Stimulated activated CD4-positive, alpha-beta T cell treated with anti-CD3 and anti-CD28 coated beads, Interleukin-2, amount 100 ng/mL, for 4 hours (primary cell): ENCODE measurements at regions not wholly inside any gene's neighbourhood (a gene's known extent, or its start where the extent isn't known, plus 50 kb on each side); places are given as distances from the start of the nearest gene placed in this dataset.
"Not testable (repeated sequence)": the region's sequence is repeated elsewhere in the genome, so short reads cannot be mapped to it uniquely, and the experiment has no call there.

ENCODE experiments used
- DNase-seq: peaks from one replicate; pipeline ENCODE4 v3.0.0-alpha.2; 2020; ENCODE audit warnings: low read depth

DNA sequence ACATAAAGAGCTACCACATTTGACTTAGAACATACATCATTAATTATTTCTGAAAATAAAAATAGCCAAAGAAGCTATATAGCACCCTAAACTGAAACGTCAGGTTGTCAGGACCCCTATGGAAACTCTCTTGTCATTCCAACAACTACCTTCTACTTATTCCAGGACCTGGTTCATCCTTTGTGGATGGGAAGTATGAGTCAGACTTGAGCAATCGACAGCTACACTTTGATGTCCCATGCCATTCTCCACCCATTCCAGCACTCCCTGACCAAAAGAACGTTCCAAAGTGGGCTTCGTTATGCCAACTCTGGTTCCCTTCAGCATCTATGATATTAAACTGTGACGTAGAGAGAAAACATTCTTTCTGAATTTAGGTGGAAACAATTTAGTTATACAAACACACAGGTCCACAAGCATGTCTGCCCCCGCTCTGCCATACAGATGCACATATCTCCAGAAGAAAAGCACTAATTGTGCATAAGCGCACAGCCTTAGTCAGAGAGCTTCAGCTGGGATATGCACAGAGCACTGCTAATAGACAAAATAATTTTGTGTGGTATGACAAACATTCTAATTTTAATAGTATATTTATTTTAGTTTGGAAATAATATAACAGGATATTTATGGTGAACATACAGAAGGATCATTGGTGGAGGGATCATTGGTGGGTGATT is 723.1 kb upstream of the B3GALT2 start:
- DNase-seq, result no peak

DNA sequence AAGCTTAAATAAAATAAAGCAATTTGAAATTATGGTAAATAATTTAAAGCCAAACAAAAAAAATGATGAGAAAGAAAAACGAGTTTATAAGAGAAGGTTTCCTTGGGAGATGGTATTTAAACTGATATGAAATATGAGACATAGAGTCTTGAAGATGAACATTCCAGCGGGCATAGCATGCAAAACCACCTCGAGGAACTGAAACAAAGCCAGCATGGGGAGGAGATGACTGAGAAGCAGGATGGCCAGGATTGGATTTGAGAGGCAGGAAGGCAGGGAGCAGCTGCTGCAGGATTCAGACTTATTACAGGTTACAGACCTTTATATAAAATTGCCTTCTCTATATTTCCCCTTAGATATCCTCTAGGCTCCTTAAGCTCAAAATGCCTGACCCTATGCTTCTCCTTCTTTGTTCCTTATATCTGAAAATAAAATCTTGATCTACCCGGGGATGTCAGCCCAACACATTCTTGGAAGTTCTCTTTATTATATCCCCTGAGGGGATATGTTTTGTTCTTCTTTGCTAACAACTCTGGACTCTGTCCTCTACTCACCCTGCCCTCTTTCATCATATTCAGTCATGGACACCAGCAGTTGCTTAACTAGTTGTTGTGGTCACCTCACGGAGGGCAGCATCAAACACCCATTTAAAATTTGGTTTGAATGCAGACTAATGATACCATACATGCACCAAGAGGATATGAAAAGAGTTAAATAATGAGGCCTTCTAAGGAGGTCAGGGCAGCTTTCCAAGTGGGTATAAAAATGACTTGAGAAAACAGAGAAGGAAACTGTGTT is 719.1 kb upstream of the B3GALT2 start:
- DNase-seq, result no peak

DNA sequence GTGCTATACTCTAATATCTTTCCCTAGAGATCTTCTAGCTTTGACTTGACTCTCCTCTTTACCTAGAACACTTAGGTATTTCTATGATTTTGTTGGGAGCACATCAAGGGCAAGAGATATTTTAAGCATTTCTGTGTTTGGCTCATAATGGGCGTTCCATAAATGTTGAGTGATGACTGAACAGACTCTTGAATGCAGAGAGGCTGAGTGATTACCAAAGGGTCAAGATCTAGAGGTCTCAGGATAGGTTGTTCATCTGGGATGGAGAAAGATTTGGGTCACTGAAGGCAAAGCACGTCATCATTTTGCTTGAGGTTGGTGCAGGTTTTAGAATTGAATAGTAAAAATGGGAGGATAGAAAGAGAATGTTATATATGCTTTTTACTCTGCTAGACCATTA is 705.4 kb upstream of the B3GALT2 start:
- DNase-seq, result no peak

DNA sequence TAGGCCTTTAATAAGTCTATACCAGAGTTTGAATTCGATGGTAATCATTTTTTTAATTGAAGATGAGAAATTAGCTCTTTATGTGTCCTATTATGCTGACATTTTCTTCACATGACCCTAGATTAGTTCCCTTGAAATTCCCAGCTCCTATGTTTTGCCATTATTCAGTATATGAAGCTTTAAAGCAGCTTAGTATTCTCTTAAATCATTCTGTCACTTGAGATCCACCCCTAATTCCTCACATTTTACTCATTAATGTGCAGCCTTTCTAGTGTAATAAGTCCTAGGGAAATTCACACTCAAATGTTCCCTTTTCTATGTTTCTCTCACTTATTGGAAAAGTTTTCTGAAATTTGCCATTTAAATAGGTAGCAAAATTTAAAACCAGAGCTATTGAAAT is 704.5 kb upstream of the B3GALT2 start:
- no peak for DNase-seq

DNA sequence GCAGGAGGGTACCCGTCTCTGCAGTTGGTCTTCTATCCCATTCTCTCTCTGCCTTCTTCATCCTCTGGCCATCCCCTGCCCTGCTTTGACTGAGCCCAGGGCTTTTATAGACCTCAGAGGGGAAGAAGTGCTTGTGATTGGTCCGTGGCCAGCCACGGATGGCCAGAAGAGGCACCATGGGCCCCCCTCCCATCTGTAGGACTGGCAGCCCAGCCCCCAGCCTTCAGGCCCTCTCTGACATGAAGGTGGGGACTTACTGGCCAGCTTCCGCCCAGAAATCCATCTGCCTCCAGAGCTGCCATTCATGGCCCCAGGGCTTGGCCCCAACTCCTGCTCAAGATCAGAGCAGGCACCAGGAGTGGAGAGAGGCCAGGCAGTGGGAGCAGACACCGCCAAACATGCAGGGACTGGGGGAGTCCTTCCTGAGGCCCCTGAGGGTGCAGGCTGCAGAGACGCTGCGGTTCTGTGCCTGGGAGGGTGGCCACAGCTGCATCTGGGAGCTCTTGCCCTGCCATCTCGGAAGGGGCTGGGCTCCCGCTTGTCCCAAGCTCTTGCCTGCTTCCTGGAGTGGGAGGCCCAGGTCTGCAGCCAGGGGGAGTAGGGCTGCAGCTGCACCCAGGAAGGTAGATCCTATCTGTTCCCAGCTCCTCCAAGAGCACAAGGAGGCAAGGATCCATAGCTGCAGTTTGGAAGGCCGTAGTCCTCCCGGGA is 698.6 kb upstream of the B3GALT2 start:
- no peak for DNase-seq

DNA sequence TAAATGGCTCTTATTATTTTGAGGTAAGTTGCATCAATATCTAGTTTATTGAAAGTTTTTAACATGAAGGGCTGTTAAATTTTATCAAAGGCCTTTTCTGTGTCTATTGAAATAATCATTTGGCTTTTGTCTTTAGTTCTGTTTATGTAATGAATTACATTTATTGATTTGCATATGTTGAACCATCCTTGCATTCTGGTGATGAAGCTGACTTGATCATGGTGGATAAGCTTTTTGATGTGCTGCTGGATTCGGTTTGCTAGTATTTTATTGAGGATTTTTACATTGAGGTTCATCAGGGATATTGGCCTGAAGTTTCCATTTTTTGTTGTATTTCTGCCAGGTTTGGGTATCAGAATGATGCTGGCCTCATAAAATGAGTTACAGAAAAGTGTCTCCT is 691.5 kb upstream of the B3GALT2 start:
- not testable (repeated sequence) for DNase-seq

DNA sequence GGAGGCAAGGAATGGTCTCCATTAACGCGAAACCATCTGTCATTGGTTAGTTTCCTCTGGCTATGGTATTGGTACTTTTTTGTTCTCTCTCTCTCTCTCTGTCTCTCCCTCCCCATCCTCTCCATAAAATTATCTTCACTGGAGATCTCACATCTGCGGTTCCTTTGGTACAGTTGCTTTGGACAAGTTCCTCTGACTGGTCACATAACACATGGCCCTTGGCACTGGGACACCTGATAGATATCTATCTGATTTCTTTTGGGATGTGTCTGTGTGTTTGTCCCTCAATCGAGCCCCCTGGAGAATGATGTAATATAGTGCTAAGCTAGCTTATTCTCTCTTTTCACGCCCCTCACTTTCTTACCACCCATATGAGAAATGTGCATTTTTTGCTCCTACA is 682.0 kb upstream of the B3GALT2 start:
- no peak for DNase-seq

DNA sequence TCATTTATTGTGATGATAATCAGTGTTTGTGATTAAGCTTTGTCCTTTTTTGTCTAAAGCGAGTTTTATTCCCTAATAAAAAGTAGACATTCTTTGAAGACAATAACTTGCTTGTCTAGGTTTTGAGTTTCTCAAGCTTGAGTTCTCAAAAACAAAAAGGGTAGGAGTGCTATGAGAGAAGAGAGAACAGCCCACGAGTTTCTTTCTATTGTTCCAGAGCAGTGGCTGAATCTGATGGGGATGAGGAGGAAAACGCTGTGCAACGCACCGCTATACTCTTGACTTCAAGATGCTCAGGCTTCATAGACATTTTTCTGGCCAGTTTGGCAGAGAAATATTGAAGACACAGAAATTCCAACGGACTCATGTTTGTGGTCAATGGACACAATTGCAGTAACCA is 669.8 kb upstream of the B3GALT2 start:
- DNase-seq, result no peak

DNA sequence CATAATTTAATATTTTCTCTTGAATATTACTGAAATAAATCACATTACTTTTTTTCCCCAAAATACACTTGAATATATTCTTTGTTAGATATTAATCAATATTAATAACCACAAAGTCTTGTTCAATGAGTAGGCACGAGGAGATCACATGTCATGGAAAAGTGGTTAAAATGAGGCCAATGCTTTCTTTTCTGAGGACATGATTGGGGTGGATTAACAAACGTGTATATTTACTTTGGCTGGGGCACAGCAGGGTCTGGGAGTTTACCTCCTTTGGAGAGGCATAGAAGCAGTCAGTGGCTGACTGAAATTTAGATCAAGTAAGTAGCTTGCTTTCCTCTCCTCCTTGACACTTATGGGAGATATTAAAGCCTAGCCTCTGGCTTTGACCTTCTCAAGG is 664.3 kb upstream of the B3GALT2 start:
- DNase-seq, result no peak

DNA sequence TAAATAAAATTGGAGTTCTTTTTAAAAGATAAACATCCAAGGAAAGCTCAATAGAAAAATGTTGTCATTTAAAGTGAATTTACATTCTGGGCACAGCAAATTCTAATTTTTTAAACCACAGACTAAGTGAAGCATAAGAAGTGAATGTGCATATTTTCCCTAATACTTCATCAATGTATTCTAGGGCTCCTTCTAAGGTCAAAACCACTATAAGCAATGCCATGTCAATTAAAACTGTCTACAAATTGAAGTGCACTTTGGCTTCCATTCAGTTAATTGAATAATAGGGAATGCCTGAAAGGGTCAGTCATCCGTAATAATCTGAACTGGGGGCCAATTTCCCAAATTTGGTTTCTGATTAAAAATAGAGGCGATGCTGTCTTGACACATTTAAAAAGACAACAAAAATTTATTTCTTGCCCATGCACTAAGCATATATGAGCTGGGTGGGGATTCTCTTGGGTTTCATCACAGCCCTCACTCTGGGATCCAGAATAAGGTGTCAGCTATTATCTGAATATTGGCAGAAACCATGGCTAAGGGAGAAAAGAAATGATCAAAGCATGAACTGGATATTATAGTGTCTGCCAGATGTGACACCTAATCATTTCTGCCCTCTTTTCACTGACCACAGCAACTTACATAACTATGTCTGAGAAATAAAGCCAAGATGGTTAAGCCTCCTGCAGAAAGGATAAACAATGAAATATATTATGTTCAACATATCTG is 660.6 kb upstream of the B3GALT2 start:
- no peak for DNase-seq

DNA sequence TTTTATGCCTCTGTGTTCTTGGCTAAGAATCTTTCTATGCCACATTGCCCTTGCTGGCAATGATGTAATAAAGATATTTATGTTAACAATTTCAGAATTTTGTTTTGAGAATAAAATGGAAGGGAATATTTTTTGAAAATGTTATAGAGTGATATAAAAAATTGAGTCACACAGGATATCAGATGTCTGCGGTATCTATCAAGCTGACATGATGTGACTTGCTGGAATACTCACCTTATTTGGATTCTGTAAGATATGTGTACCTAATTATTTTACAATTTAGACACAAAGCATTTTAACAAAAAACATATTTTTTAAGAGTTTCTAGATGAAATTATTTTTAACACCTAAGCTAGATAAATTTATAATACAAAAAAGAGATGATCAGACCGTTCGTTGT is 660.0 kb upstream of the B3GALT2 start:
- DNase-seq, result no peak

DNA sequence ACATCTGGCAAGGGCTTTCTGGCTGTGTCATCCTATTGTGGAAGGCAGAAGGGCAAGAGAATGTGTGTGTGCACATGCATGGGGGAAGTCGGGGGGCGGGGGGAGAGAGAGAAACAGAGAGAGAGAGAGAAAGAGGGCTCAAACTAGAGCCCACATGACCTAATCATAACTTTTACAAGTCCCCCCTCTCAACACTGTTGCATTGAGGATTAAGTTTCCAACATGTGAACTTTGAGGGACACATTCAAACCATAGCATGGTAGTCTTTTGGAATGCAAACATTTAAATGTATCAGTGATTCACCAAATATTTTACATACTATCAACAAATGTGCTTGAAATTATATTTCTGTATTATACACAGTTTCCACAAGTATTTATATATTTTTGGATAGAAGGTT is 655.4 kb upstream of the B3GALT2 start:
- DNase-seq, result no peak

DNA sequence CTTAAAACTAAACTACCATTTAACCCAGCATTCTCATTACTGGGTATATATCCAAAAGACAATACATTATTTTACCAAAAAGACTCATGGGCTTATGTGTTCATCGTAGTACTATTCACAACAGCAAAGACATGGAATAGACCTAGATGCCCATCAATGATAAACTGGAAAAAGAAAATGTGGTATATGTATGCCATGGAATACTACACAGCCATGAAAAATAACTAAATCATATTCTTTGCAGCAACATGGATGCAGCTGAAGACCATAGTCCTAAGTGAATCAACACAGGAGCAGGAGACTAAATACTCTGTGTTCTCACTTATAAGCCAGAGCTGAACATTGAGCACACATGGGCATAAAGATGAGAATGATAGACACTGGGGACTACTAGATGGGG is 645.1 kb upstream of the B3GALT2 start:
- no peak for DNase-seq

DNA sequence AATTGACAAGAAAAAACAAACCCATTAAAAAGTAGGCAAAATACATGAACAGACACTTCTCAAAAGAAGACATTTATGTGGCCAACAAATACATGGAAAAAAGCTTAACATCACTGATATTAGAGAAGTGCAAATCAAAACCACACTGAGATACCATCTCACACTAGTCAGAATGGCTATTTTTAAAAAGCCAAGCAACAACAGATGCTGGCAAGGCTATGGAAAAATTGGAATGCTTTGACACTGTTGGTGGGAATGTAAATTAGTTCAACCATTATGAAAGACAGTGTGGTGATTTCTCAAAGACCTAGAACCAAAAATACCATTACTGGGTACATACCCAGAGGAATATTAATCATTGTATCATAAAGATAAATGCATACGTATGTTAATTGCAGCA is 641.1 kb upstream of the B3GALT2 start:
- DNase-seq, result no peak

DNA sequence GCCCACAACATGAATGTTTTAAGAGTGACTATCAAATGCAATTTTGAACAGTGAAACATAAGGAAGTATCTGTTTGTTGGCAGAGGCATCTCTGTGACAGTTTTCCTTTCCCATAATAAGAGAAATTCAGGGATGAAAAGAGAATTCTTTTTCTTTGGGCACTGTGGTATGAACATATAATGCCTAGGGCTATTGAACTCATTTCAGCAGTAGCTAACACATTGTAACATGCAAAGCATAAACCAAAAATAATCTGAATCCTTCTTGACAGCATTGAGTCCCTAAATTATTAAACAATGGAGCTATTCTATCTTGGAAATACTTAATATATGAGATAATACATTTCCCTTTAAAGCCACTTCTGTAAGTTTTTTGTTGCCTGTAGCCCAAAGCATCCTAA is 633.0 kb upstream of the B3GALT2 start:
- no peak for DNase-seq

DNA sequence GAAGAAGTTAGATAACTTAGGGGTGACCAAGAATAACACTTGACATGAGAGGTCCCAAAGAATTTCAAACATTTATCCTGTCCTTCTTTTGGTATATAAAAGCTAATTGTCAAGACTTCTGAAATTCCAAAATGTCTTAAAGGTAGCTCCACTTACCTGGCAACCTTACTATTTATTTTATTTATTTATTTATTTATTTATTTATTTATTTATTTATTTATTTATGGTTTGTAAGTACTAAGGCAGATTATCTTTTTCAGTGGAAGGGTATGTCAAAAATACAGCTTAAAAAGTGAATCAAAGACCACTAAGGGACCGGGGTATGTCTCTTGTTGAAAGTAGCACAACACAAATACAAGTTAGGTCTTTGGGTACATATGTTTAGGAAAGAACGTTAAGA is 620.8 kb upstream of the B3GALT2 start:
- no peak for DNase-seq

DNA sequence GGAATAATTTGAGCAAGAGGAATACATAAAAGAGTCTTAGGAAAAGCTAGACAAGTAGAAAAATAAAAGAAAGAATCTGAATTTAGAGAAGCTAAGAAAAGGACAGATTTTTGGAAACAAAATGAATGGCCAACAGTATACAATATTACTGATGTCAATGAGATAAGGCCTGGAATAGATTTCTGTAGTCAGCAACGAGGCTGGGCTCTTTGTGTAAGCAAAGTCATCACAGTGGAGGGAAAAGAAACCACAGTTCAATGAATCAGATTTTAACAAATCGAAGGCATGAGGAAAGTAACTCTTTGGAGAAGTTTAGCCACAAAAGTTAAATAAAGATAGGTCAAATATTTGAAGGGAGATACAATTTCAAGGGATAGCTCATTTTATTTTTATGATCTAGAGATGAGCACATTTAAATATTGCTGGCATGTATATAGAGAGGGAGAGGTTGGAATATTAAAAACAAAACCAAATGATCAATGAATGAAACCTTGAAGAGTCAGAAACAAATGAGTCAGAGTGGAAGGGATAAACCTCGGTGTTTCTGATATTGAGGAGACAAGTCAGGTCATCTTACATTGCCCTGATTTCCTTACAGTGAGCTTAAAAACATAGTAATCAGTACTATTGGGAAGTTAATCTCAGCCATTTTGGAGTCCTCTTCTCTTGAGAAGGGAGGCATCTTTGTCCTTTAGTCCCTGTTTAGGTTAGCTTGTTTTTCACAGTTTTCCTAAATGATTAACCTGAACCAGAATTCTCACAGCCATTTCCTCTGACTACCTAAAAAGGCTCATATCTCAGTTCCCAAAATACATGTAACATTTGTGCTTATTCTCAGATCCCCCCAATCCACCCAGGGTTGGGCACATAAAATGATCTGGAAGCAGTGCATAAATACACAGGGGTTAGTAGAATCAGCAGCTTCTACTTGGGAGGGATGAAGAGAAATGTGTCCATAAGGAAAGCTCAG is 620.0 kb upstream of the B3GALT2 start:
- DNase-seq, result no peak

DNA sequence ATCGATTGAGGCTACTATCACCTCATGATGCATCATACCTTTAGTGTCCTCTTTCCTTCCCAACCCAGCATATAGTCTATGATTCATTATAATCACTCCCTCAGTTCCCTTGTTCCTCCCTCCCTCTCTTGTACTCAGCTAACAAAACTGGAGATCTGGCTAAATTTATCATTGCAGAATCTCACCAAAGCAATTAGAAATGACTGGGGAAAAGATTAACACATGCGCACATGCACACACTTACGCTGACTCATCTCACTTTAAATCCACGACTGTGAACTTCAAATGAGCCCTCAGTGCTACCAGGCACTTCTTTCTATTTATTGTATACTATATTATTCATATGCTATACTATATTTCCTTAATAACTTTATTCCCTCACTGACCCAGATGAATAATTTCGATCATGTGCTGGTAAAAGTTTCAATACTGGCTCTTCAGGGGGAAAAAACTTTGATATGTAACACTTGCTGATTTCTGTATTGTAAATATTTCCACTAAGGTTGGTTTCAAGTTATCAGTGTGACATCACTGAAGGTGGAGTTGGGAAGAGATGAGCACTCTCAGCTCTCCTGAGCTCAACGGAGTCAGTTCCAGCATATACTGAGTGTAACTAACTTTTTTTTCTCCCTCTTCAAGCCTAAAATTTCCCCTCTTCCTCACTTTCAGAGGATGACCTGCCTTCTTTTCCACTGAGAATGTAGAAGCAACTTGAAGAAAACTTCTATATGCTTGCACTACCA is 613.7 kb upstream of the B3GALT2 start:
- no peak for DNase-seq

DNA sequence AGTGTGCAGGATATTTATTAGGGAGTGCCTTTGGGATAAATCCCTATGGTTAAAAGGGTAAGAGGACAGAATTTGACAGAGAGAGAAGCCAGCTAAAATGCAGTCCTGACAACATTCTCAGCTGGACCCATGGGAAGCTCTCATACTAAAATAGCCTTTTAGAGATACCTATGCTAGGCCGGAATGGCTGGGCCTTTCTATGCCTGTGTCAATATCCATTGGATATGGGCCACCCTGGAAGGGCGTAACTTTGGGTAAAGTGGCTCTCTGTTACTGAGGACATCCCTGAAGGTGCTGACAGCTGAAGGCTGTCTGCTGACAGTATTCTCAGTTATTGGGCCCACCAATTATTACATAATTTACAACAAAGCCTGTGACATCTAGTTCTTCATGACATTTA is 613.0 kb upstream of the B3GALT2 start:
- no peak for DNase-seq

DNA sequence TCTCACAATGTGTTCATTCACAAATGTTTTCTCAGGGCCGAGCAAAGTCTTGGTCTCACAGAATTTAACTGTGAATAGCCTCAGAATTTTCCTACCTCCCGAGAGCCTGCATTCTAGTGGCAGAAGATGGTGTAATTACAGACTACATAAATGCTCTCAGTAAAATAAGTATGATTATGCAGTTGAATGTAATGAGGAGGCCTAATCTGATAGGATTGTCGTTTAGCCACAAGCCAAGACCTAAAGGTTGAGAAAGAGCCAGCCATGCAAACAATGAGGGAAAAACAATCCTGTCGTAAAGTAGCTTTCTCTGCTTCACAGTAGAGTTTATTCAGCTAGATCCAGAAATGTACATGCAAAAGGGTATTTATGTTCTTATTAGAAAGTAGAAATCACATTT is 607.8 kb upstream of the B3GALT2 start:
- DNase-seq, result no peak

DNA sequence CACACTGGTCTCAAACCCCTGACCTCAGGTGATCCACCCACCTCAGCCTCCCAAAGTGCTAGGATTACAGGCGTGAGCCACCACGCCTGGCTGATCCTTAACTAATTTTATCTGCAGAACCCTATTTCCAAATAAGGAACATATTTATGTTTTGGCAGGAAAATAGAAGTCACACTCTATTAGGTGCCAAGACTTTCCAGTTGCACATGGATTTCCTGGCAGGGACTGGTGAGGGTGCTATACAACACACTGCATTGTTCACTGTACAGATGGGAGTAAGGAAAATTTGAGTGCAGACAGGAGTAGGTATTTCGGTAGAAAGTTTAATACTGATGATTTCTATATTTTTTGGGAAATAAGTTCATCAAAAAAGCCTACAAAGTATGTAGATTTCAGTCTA is 605.3 kb upstream of the B3GALT2 start:
- no peak for DNase-seq
